ENCODE measurements at regions not wholly inside any gene's neighbourhood (a gene's known extent, or its start where the extent isn't known, plus 50 kb on each side); places are given as distances from the start of the nearest gene placed in this dataset.
"Not testable (repeated sequence)": the region's sequence is repeated elsewhere in the genome, so short reads cannot be mapped to it uniquely, and the experiment has no call there.

DNA sequence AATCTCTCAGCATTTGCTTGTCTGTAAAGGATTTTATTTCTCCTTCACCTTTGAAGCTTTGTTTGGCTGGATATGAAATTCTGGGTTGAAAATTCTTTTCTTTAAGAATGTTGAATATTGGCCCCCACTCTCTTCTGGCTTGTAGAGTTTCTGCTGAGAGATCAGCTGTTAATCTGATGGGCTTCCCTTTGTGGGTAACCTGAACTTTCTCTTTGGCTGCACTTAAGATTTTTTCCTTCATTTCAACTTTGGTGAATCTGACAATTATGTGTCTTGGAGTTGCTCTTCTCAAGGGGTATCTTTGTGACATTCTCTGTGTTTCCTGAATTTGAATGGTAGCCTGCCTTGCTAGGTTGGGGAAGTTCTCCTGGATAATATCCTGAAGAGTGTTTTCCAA, 189.4 kb downstream of the TTC6 start:
- H3K4me1 ChIP-seq; H3K27me3 Mint-ChIP-seq (ENCODE audit: insufficient read depth, low read depth); H3K4me2 ChIP-seq; H3K4me3 Mint-ChIP-seq; H4K20me1 ChIP-seq (ENCODE audit: low read depth); H3K4me1 Mint-ChIP-seq; H3K36me3 ChIP-seq; H3K79me2 ChIP-seq (ENCODE audit: low read depth); DNase-seq (ENCODE audit: low spot score); H3K36me3 Mint-ChIP-seq; H3K27me3 ChIP-seq; H3K9ac ChIP-seq; H3F3A ChIP-seq (ENCODE audit: low read depth); H3K4me3 ChIP-seq; H3K9me3 Mint-ChIP-seq; H3K9me3 ChIP-seq (ENCODE audit: low read depth); H3K27ac ChIP-seq; H3K27ac Mint-ChIP-seq; H2AFZ ChIP-seq (replicated peaks): not testable (repeated sequence)

DNA sequence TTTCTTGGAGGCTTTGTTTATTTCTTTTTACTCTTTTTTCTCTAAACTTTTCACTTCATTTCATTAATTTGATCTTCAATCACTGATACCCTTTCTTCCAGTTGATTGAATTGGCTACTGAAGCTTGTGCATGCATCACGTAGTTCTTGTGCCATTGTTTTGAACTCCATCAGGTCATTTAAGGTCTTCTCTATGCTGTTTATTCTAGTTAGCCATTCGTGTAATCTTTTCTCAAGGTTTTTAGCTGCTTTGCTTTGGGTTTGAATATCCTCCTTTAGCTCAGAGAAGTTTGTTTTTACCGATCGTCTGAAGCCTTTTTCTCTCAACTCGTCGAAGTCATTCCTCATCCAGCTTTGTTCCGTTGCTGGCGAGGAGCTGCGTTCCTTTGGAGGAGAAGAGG, 189.9 kb downstream of the TTC6 start:
- H3K27ac ChIP-seq; H3K9me3 Mint-ChIP-seq; H3K4me3 Mint-ChIP-seq; H3F3A ChIP-seq (ENCODE audit: low read depth); H3K4me3 ChIP-seq; H3K27me3 Mint-ChIP-seq (ENCODE audit: insufficient read depth, low read depth); DNase-seq (ENCODE audit: low spot score); H3K36me3 ChIP-seq; H3K27me3 ChIP-seq; H3K4me1 Mint-ChIP-seq; H3K9me3 ChIP-seq (ENCODE audit: low read depth); H3K79me2 ChIP-seq (ENCODE audit: low read depth); H3K4me1 ChIP-seq; H3K4me2 ChIP-seq; H3K27ac Mint-ChIP-seq; H2AFZ ChIP-seq (replicated peaks); H3K9ac ChIP-seq; H4K20me1 ChIP-seq (ENCODE audit: low read depth); H3K36me3 Mint-ChIP-seq: not testable (repeated sequence)

DNA sequence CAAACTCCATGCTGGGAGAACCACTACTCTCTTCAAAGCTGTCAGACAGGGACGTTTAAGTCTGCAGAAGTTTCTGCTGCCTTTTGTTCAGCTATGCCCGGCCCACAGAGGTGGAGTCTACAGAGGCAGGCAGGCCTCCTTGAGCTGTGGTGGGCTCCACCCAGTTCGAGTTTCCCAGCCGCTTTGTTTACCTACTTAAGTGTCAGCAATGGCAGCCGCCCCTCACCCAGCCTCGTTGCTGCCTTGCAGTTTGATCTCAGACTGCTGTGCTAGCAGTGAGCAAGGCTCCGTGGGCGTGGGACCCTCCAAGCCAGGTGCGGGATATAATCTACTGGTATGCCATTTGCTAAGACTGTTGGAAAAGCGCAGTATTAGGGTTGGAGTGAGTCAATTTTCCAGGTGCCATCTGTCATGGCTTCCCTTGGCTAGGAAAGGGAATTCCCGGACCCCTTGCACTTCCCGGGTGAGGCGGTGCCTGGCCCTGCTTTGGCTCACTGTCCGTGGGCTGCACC, 190.7 kb downstream of the TTC6 start:
- not testable (repeated sequence) for H3K9me3 ChIP-seq (ENCODE audit: low read depth); H3K79me2 ChIP-seq (ENCODE audit: low read depth); H3K36me3 Mint-ChIP-seq; H3K4me1 ChIP-seq; H3K4me3 ChIP-seq; H4K20me1 ChIP-seq (ENCODE audit: low read depth); H3K27ac ChIP-seq; H3K4me3 Mint-ChIP-seq; H3K27ac Mint-ChIP-seq; H3K36me3 ChIP-seq; DNase-seq (ENCODE audit: low spot score); H2AFZ ChIP-seq (replicated peaks); H3K27me3 ChIP-seq; H3K4me1 Mint-ChIP-seq; H3F3A ChIP-seq (ENCODE audit: low read depth); H3K4me2 ChIP-seq; H3K9me3 Mint-ChIP-seq; H3K27me3 Mint-ChIP-seq (ENCODE audit: insufficient read depth, low read depth); H3K9ac ChIP-seq

DNA sequence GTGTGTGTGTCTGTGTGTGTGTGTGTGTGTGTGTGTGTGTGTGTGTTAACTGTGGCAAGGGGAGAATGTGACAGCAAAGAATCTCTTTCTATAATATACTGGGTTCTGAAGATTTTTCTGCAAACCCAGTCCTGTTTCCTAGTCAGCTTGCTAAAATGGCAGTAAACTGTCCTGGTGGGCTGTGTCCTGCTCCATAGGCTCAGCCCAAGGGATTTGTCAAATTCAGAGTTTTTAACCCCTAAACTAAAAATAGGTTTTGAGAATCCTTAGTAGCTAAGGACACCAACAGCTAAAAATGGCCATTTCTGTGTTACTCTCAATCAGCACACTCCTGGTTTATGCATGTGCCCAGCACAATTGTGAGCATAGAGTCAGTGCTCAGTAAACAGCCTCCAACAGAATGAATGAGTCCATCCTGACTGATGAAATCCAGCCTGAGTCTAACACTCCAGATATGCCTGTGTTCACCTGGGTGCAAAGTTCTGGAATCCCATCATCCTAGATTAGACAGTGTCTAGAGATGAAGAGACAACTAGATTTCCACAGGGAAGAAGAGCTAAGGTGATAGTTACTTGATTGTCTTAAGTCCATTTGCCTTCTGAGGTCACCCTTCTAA, 192.6 kb downstream of the TTC6 start:
- TF ChIP-seq EZH2phosphoT487 (IDR thresholded peaks at IDR 0.05) (no peak), EZH2 (IDR thresholded peaks at IDR 0.05) (no peak)
- TF ChIP-seq, protein P1, sequence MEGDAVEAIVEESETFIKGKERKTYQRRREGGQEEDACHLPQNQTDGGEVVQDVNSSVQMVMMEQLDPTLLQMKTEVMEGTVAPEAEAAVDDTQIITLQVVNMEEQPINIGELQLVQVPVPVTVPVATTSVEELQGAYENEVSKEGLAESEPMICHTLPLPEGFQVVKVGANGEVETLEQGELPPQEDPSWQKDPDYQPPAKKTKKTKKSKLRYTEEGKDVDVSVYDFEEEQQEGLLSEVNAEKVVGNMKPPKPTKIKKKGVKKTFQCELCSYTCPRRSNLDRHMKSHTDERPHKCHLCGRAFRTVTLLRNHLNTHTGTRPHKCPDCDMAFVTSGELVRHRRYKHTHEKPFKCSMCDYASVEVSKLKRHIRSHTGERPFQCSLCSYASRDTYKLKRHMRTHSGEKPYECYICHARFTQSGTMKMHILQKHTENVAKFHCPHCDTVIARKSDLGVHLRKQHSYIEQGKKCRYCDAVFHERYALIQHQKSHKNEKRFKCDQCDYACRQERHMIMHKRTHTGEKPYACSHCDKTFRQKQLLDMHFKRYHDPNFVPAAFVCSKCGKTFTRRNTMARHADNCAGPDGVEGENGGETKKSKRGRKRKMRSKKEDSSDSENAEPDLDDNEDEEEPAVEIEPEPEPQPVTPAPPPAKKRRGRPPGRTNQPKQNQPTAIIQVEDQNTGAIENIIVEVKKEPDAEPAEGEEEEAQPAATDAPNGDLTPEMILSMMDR (IDR thresholded peaks at IDR 0.05) = no peak
- no peak for DNase-seq (ENCODE audit: low spot score)
- Histone ChIP-seq H3K4me3 (no peak overlapping the region), H3K27ac (no peak overlapping the region), H3K4me2 (no peak overlapping the region), H3K9ac (no peak overlapping the region), H3K9me3 (ENCODE audit: low read depth) (no peaks in the 10 kb centered on the region), H3K79me2 (ENCODE audit: low read depth) (no peaks in the 10 kb centered on the region), H3F3A (ENCODE audit: low read depth) (no peaks in the 10 kb centered on the region), H3K27me3 (no peaks in the 10 kb centered on the region), H4K20me1 (ENCODE audit: low read depth) (no peaks in the 10 kb centered on the region), H3K4me1 (no peaks in the 10 kb centered on the region), H3K36me3 (no peaks in the 10 kb centered on the region), H2AFZ (replicated peaks) (no peak overlapping the region)
- no peak overlapping the region for H3K27ac Mint-ChIP-seq
- no peaks in the 10 kb centered on the region for H3K4me1 Mint-ChIP-seq
- no peaks in the 10 kb centered on the region for H3K9me3 Mint-ChIP-seq
- H3K4me3 Mint-ChIP-seq = no peak overlapping the region
- H3K36me3 Mint-ChIP-seq = no peaks in the 10 kb centered on the region
- H3K27me3 Mint-ChIP-seq (ENCODE audit: insufficient read depth, low read depth) = peaks cover 3% of the 10 kb centered on the region

DNA sequence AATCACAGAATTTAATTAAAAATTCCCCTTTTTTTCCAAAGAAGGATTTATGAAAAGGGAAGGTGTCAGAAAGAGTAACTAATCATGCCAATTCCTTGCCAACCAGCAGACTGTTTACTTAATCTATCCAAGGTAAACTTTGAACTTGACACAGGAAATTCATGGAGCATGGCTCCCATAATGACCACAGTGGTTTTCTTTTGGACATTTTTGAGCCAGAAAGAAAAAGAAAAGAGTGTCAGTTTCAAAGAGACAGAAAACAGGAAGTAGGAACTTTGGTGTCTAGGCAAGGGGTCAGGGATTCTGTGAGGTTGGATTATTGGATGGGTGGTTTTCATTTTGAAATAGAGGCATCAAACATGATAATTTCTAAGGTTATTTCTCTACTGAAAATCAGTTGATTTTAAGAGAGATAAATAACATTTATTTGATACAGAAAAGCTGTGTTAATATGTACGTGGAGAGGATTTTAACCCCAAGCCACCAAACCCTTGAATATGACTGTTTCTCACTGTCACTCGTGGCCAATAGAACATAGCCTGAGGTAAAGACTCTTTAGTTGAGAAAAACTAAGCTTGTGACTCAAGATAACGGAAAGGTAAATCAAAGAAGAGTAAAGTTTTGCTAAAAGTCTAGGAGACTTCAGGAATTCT, 196.1 kb downstream of the TTC6 start:
- Histone ChIP-seq H3K36me3 (no peaks in the 10 kb centered on the region), H3K4me3 (no peak overlapping the region), H3K4me1 (no peaks in the 10 kb centered on the region), H3K27ac (no peak overlapping the region), H3K9me3 (ENCODE audit: low read depth) (no peaks in the 10 kb centered on the region), H3K27me3 (no peaks in the 10 kb centered on the region), H3K9ac (no peak overlapping the region), H2AFZ (replicated peaks) (no peak overlapping the region), H3K4me2 (no peak overlapping the region), H3F3A (ENCODE audit: low read depth) (no peaks in the 10 kb centered on the region), H4K20me1 (ENCODE audit: low read depth) (no peaks in the 10 kb centered on the region), H3K79me2 (ENCODE audit: low read depth) (no peaks in the 10 kb centered on the region)
- H3K9me3 Mint-ChIP-seq = no peaks in the 10 kb centered on the region
- no peak overlapping the region for H3K4me3 Mint-ChIP-seq
- H3K36me3 Mint-ChIP-seq = no peaks in the 10 kb centered on the region
- TF ChIP-seq, protein P1 (IDR thresholded peaks at IDR 0.05) = no peak
- no peak for TF ChIP-seq EZH2phosphoT487 (IDR thresholded peaks at IDR 0.05)
- no peak for TF ChIP-seq EZH2 (IDR thresholded peaks at IDR 0.05)
- no peak for DNase-seq (ENCODE audit: low spot score)
- H3K4me1 Mint-ChIP-seq = no peaks in the 10 kb centered on the region
- peaks cover 2% of the 10 kb centered on the region for H3K27me3 Mint-ChIP-seq (ENCODE audit: insufficient read depth, low read depth)
- no peak overlapping the region for H3K27ac Mint-ChIP-seq
